Sigmoid colon (tissue), 4 donors: ENCODE measurements at regions not wholly inside any gene's neighbourhood (a gene's known extent, or its start where the extent isn't known, plus 50 kb on each side); places are given as distances from the start of the nearest gene placed in this dataset.

ENCODE experiments used
- POLR2A ChIP-seq, 2 donors: fragments of 450-650 bp; IDR thresholded peaks; one replicate each; pipeline ENCODE4 v1.6.1; 2016; ENCODE audit warnings: antibody characterized with exemption in 2 of 2, mild to moderate bottlenecking in 2 of 2, moderate library complexity in 2 of 2
- POLR2AphosphoS5 ChIP-seq, 4 donors: sonication (generic); formaldehyde crosslinking; IDR thresholded peaks; one replicate each; pipeline ENCODE4 v1.6.1; 2017; ENCODE audit warnings: antibody characterized with exemption in 4 of 4
- TF ChIP-seq, protein P1 (sequence below), 4 experiments: fragments of 450-650 bp in 3 of 4; fragments of 200-600 bp in 1 of 4; IDR thresholded peaks; one replicate each; pipeline ENCODE4 v1.5.1; 2016 to 2019; ENCODE audit warnings: antibody characterized with exemption in 4 of 4, mild to moderate bottlenecking in 3 of 4, moderate library complexity in 2 of 4

DNA sequence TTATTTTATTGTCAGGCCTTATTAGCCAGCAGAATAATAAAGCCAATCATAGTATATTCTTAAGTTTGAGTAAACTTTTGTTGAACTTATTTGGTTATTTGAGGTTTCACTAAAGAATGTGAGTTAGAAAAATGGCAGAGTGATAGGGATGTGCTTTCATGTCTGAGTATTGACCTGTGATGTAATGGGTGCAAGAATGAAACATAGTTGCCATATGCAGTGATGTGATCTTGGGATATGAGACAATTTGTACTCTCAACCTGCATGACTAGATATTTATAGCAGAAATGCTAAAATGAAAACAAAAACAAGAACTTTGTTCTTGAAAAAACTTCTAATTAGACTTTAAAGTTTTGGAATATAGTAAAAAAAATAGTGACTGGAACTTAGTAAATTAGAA lies 97.9 kb downstream of the DISP1 start:
- TF ChIP-seq POLR2A (IDR thresholded peaks at IDR 0.05) (no peak), POLR2AphosphoS5 (IDR thresholded peaks at IDR 0.05) (no peak)
- TF ChIP-seq, protein P1, sequence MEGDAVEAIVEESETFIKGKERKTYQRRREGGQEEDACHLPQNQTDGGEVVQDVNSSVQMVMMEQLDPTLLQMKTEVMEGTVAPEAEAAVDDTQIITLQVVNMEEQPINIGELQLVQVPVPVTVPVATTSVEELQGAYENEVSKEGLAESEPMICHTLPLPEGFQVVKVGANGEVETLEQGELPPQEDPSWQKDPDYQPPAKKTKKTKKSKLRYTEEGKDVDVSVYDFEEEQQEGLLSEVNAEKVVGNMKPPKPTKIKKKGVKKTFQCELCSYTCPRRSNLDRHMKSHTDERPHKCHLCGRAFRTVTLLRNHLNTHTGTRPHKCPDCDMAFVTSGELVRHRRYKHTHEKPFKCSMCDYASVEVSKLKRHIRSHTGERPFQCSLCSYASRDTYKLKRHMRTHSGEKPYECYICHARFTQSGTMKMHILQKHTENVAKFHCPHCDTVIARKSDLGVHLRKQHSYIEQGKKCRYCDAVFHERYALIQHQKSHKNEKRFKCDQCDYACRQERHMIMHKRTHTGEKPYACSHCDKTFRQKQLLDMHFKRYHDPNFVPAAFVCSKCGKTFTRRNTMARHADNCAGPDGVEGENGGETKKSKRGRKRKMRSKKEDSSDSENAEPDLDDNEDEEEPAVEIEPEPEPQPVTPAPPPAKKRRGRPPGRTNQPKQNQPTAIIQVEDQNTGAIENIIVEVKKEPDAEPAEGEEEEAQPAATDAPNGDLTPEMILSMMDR (IDR thresholded peaks at IDR 0.05) = no peak
